ENCODE measurements at regions not wholly inside any gene's neighbourhood (a gene's known extent, or its start where the extent isn't known, plus 50 kb on each side); places are given as distances from the start of the nearest gene placed in this dataset.
A peak's percentile ranks its signal among the peaks of the same experiment; 100 is the strongest.
"Not testable (repeated sequence)": the region's sequence is repeated elsewhere in the genome, so short reads cannot be mapped to it uniquely, and the experiment has no call there.

GRCh38 chr13:26883613-26884257 is 123.1 kb upstream of the GPR12 start:
- no peak for DNase-seq

- DNase-seq = no peak
These were observed 122.1 kb upstream of the GPR12 start for GRCh38 chr13:26882731-26883130.

- no peak for DNase-seq
These were observed 120.6 kb upstream of the GPR12 start for GRCh38 chr13:26881154-26881553.

GRCh38 chr13:26880735-26881134 is 120.1 kb upstream of the GPR12 start:
- no peak for DNase-seq

- no peak for DNase-seq
These were observed 117.9 kb upstream of the GPR12 start for GRCh38 chr13:26878438-26878837.

- DNase-seq = no peak
These were observed 112.8 kb upstream of the GPR12 start for GRCh38 chr13:26873386-26873698.

- peak; percentile 19 for DNase-seq
These were observed 112.2 kb upstream of the GPR12 start for GRCh38 chr13:26872525-26873385.

GRCh38 chr13:26867451-26868091 is 107.0 kb upstream of the GPR12 start:
- DNase-seq = no peak

GRCh38 chr13:26864576-26864975 is 104.0 kb upstream of the GPR12 start:
- no peak for DNase-seq

GRCh38 chr13:26861941-26862340 is 101.4 kb upstream of the GPR12 start:
- no peak for DNase-seq

GRCh38 chr13:26855921-26856320 is 95.3 kb upstream of the GPR12 start:
- DNase-seq = no peak

- no peak for DNase-seq
These were observed 94.5 kb upstream of the GPR12 start for GRCh38 chr13:26855071-26855470.

- DNase-seq = no peak
These were observed 92.7 kb upstream of the GPR12 start for GRCh38 chr13:26853323-26853722.

GRCh38 chr13:26847281-26847680 is 86.7 kb upstream of the GPR12 start:
- DNase-seq = no peak

GRCh38 chr13:26845063-26845462 is 84.5 kb upstream of the GPR12 start:
- DNase-seq = not testable (repeated sequence)

- peak; percentile 0 for DNase-seq
These were observed 79.1 kb upstream of the GPR12 start for GRCh38 chr13:26839682-26840081.

- no peak for DNase-seq
These were observed 78.2 kb upstream of the GPR12 start for GRCh38 chr13:26838821-26839220.

- no peak for DNase-seq
These were observed 77.4 kb upstream of the GPR12 start for GRCh38 chr13:26837997-26838396.

GRCh38 chr13:26837102-26837501 is 76.5 kb upstream of the GPR12 start:
- DNase-seq = no peak

GRCh38 chr13:26836626-26837025 is 76.0 kb upstream of the GPR12 start:
- no peak for DNase-seq

GRCh38 chr13:26834646-26835045 is 74.1 kb upstream of the GPR12 start:
- DNase-seq = no peak

GRCh38 chr13:26831336-26831908 is 70.8 kb upstream of the GPR12 start:
- DNase-seq = no peak

- no peak for DNase-seq
These were observed 69.1 kb upstream of the GPR12 start for GRCh38 chr13:26829716-26830115.

GRCh38 chr13:26824581-26824980 is 64.0 kb upstream of the GPR12 start:
- no peak for DNase-seq
